ENCODE measurements at regions not wholly inside any gene's neighbourhood (a gene's known extent, or its start where the extent isn't known, plus 50 kb on each side); places are given as distances from the start of the nearest gene placed in this dataset.

- CTCF ChIA-PET, result interaction anchor here (1.0 kb wide), 1 partner anchor 9 kb away, joined by 3 read pairs; no protein-coding TSS in a partner anchor
- TF ChIP-seq CTCF (IDR thresholded peaks at IDR 0.05; ENCODE audit: control extremely low read depth, extremely low read depth, low read depth, missing control alignments), result no peak
- DNase-seq (ENCODE audit: extremely low spot score), result no peak
- POLR2A ChIA-PET, result no interaction called here
Measured at GRCh38 chr1:198830412-198830811, 191.6 kb downstream of the PTPRC start.

- no peak for DNase-seq (ENCODE audit: extremely low spot score)
- TF ChIP-seq CTCF (IDR thresholded peaks at IDR 0.05; ENCODE audit: control extremely low read depth, extremely low read depth, low read depth, missing control alignments), result no peak
- ChIA-PET CTCF (interaction anchor here (0.8 to 1.6 kb wide), 4 partner anchors 9 to 43 kb away, joined by 3 to 10 read pairs (median 4); no protein-coding TSS in a partner anchor), POLR2A (no interaction called here)
Measured at GRCh38 chr1:198833706-198834503, 195.1 kb downstream of the PTPRC start.

GRCh38 chr1:198837278-198838021 lies 198.6 kb downstream of the PTPRC start:
- DNase-seq (ENCODE audit: extremely low spot score), result no peak
- no peak for TF ChIP-seq CTCF (IDR thresholded peaks at IDR 0.05; ENCODE audit: control extremely low read depth, extremely low read depth, low read depth, missing control alignments)
- ChIA-PET POLR2A (no interaction called here), CTCF (interaction anchor here (5.1 kb wide), 1 partner anchor 11 kb away, joined by 24 read pairs; no protein-coding TSS in a partner anchor)

GRCh38 chr1:198838022-198838342 lies 199.1 kb downstream of the PTPRC start:
- POLR2A ChIA-PET, result no interaction called here
- no peak for DNase-seq (ENCODE audit: extremely low spot score)
- no peak for TF ChIP-seq CTCF (IDR thresholded peaks at IDR 0.05; ENCODE audit: control extremely low read depth, extremely low read depth, low read depth, missing control alignments)
- CTCF ChIA-PET, result interaction anchor here (5.1 kb wide), 1 partner anchor 11 kb away, joined by 24 read pairs; no protein-coding TSS in a partner anchor

GRCh38 chr1:198841477-198841876 lies 202.6 kb downstream of the PTPRC start:
- TF ChIP-seq CTCF (IDR thresholded peaks at IDR 0.05; ENCODE audit: control extremely low read depth, extremely low read depth, low read depth, missing control alignments), result no peak
- POLR2A ChIA-PET, result no interaction called here
- DNase-seq (ENCODE audit: extremely low spot score), result no peak
- CTCF ChIA-PET, result interaction anchor here (1.5 to 1.7 kb wide), 3 partner anchors 9 to 10 kb away, joined by 3 to 5 read pairs (median 4); no protein-coding TSS in a partner anchor

GRCh38 chr1:198842686-198843085 lies 203.8 kb downstream of the PTPRC start:
- no peak for TF ChIP-seq CTCF (IDR thresholded peaks at IDR 0.05; ENCODE audit: control extremely low read depth, extremely low read depth, low read depth, missing control alignments)
- CTCF ChIA-PET, result interaction anchor here (0.8 to 1.9 kb wide), 9 partner anchors 8 to 401 kb away, joined by 3 to 6 read pairs (median 3); no protein-coding TSS in a partner anchor
- no peak for DNase-seq (ENCODE audit: extremely low spot score)
- POLR2A ChIA-PET, result no interaction called here
